WERI-Rb-1 (cell line): ENCODE measurements at regions not wholly inside any gene's neighbourhood (a gene's known extent, or its start where the extent isn't known, plus 50 kb on each side); places are given as distances from the start of the nearest gene placed in this dataset.

Experiments used
- DNase-seq: peaks from one replicate; pipeline ENCODE4 v3.0.0-alpha.2; 2020
- H3K27ac ChIP-seq: fragments of 250-450 bp; sonication (Bioruptor Pico); 2 replicates; pipeline ENCODE4 v1.5.1; 2020; ENCODE audit warnings: mild to moderate bottlenecking, moderate library complexity
- H3K27me3 ChIP-seq: fragments of 250-450 bp; sonication (Bioruptor Pico); 2 replicates; pipeline ENCODE4 v1.5.1; 2021; ENCODE audit warnings: mild to moderate bottlenecking, low read depth, moderate library complexity; ENCODE audit not compliant: insufficient read depth, severe bottlenecking
- H3K36me3 ChIP-seq: fragments of 250-450 bp; sonication (Bioruptor Pico); 2 replicates; pipeline ENCODE4 v1.5.1; 2020; ENCODE audit warnings: mild to moderate bottlenecking, moderate library complexity
- H3K4me3 ChIP-seq: 2 replicates; pipeline ENCODE4 v1.5.1; 2011; ENCODE audit warnings: low read depth, mild to moderate bottlenecking, control low read depth, low read length
- H3K9me3 ChIP-seq: fragments of 250-450 bp; sonication (Bioruptor Pico); 2 replicates; pipeline ENCODE4 v1.5.1; 2021; ENCODE audit warnings: mild to moderate bottlenecking, moderate library complexity; ENCODE audit not compliant: severe bottlenecking
- TF ChIP-seq, protein P1 (sequence below): IDR thresholded peaks from 2 replicates; pipeline ENCODE4 v1.5.1; 2011; ENCODE audit warnings: low read depth, mild to moderate bottlenecking, control low read depth, inconsistent platforms, low read length

DNA sequence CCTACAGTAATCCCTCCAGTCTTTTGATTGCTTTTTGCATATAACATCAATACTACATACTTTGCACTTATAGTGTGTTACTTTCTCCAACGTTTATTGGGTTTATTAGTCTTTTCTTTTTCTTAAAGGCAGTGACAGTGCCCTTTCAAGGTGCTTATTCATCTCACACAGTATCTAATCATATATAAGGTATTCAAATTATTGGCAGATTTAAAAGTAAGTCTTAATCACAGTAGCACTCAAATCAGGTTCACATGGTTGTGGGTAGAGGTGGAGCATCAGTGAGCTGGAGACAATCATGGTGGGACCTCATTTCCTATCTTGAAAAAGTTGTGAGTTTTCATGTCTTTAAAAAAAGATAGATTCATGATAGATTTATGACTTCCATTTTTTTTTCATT, 706.2 kb downstream of the GALC start:
- Histone ChIP-seq H3K27ac (no peak overlapping the region), H3K4me3 (no peak overlapping the region), H3K36me3 (no peaks in the 10 kb centered on the region), H3K9me3 (no peaks in the 10 kb centered on the region), H3K27me3 (no peaks in the 10 kb centered on the region)
- no peak for DNase-seq
- TF ChIP-seq, protein P1, sequence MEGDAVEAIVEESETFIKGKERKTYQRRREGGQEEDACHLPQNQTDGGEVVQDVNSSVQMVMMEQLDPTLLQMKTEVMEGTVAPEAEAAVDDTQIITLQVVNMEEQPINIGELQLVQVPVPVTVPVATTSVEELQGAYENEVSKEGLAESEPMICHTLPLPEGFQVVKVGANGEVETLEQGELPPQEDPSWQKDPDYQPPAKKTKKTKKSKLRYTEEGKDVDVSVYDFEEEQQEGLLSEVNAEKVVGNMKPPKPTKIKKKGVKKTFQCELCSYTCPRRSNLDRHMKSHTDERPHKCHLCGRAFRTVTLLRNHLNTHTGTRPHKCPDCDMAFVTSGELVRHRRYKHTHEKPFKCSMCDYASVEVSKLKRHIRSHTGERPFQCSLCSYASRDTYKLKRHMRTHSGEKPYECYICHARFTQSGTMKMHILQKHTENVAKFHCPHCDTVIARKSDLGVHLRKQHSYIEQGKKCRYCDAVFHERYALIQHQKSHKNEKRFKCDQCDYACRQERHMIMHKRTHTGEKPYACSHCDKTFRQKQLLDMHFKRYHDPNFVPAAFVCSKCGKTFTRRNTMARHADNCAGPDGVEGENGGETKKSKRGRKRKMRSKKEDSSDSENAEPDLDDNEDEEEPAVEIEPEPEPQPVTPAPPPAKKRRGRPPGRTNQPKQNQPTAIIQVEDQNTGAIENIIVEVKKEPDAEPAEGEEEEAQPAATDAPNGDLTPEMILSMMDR: no peak

DNA sequence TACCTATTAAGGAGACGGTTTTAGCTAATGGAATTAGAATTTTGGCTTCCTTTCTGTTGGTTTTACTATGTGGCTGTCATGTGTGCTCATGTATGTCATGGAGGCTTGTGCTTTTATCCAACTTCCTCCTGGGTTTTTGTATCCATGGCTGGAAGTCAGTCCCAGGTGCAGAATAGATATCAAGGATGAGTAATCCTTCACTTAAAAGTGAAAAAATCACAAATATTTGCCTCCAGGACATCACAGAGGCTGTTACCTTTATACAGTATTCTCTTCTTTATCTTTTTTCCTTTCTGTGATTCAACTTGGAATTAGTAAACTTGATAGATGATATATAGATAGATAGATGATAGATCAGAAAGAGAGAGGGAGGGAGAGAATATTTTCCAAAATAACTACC, 706.8 kb downstream of the GALC start:
- Histone ChIP-seq H3K27ac (no peak overlapping the region), H3K4me3 (no peak overlapping the region), H3K9me3 (no peaks in the 10 kb centered on the region), H3K36me3 (no peaks in the 10 kb centered on the region), H3K27me3 (no peaks in the 10 kb centered on the region)
- no peak for DNase-seq
- TF ChIP-seq, protein P1: no peak

DNA sequence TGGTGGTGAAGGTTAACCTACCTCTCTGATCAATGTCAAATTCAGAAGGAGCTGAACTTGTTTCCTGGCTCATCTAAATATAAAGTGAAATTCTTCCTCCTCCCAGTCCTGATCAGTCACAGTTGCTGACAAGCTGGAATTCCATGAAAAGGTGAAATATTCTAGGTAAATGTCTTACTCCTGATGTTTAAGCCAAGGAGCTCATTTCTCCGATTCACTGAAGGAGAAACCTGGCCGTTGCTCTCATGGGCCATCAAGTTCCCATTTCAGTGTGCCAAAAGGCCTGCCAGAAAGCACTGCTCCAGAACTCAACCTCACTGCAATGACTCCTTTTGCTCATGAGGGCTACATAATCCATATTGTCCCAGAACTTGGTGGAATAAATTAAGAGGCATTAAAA, 707.5 kb downstream of the GALC start:
- no peaks in the 10 kb centered on the region for H3K27me3 ChIP-seq
- TF ChIP-seq, protein P1: no peak
- H3K36me3 ChIP-seq: no peaks in the 10 kb centered on the region
- no peak for DNase-seq
- H3K27ac ChIP-seq: no peak overlapping the region
- H3K9me3 ChIP-seq: no peaks in the 10 kb centered on the region
- no peak overlapping the region for H3K4me3 ChIP-seq

DNA sequence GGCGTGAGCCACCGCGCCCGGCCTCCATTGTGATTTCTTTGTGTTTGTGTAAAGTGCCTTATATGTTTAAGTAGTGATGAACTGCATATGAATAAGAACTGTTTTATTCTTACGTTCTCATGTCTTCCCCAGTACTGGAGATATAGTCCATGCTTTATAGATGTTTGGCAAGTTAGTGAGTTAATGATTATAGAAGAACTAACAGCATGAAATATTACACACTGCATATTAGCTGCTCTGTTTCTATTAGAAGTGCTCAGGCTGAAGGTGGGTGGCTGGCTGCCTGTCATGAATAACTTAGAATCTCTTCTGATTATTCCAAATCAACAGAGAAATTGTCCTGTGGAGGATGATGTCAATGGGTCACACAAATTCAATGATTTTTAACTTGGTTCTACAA, 709.4 kb downstream of the GALC start:
- TF ChIP-seq, protein P1: no peak
- no peak overlapping the region for H3K4me3 ChIP-seq
- H3K27ac ChIP-seq: no peak overlapping the region
- no peaks in the 10 kb centered on the region for H3K36me3 ChIP-seq
- no peak for DNase-seq
- no peaks in the 10 kb centered on the region for H3K27me3 ChIP-seq
- H3K9me3 ChIP-seq: no peaks in the 10 kb centered on the region

DNA sequence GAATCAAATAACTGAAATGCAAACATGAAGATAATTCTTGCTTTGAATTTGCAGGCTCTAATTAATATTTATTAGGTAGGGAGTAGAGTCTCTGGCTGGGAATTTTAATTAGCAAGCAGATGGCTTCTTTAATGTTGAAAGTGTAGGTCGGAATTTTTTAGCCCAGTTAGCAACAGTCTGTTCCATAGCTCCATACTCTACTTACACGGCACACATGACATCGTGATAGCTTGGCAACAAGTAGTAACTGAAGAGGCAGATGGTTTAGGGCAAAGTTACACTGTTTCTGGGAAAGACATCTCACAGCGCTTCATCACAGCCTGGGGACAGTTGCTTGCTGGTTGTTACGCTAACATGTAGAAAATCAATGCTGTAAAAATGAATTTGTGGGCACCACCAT, 710.7 kb downstream of the GALC start:
- DNase-seq: no peak
- Histone ChIP-seq H3K4me3 (no peak overlapping the region), H3K27ac (no peak overlapping the region), H3K27me3 (no peaks in the 10 kb centered on the region), H3K36me3 (no peaks in the 10 kb centered on the region), H3K9me3 (no peaks in the 10 kb centered on the region)
- TF ChIP-seq, protein P1: no peak

DNA sequence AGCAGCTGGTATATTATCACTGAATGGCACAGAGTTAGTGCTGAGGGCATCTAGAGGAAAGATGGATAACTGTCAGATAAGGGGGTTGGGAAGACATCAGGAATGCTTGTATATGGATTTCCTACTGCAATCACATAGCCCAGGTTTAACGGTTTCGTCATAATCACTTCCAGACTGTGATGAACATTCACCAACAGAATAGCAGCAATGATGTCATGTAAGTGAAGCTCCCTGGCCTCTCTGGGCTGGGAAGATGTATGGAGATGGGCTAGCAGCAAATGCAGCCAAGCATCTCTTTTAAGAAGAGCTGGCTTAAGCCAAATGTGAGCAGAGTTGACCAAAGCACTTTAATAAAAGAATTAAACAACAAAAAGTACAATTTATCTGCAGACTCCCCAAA, 714.6 kb downstream of the GALC start:
- Histone ChIP-seq H3K9me3 (no peaks in the 10 kb centered on the region), H3K27ac (no peak overlapping the region), H3K36me3 (no peaks in the 10 kb centered on the region), H3K4me3 (no peak overlapping the region), H3K27me3 (no peaks in the 10 kb centered on the region)
- TF ChIP-seq, protein P1: no peak
- no peak for DNase-seq
